ENCODE measurements at regions not wholly inside any gene's neighbourhood (a gene's known extent, or its start where the extent isn't known, plus 50 kb on each side); places are given as distances from the start of the nearest gene placed in this dataset.
"Not testable (repeated sequence)": the region's sequence is repeated elsewhere in the genome, so short reads cannot be mapped to it uniquely, and the experiment has no call there.

GRCh38 chr12:47481041-47481440 lies 224.8 kb downstream of the RPAP3 start:
- DNase-seq (ENCODE audit: low read depth): no peak

- DNase-seq (ENCODE audit: low read depth): no peak
Observed at GRCh38 chr12:47478426-47478825, 227.4 kb downstream of the RPAP3 start.

- DNase-seq (ENCODE audit: low read depth): no peak
Observed at GRCh38 chr12:47473091-47473490, 232.7 kb downstream of the RPAP3 start.

GRCh38 chr12:47470349-47470748 lies 235.5 kb downstream of the RPAP3 start:
- not testable (repeated sequence) for DNase-seq (ENCODE audit: low read depth)

GRCh38 chr12:47463918-47464317 lies 241.9 kb downstream of the RPAP3 start:
- DNase-seq (ENCODE audit: low read depth): not testable (repeated sequence)

- DNase-seq (ENCODE audit: low read depth): no peak
Observed at GRCh38 chr12:47458279-47458678, 247.6 kb downstream of the RPAP3 start.

- no peak for DNase-seq (ENCODE audit: low read depth)
Observed at GRCh38 chr12:47449797-47450196, 256.0 kb downstream of the RPAP3 start.

GRCh38 chr12:47442310-47442709 lies 263.5 kb downstream of the RPAP3 start:
- no peak for DNase-seq (ENCODE audit: low read depth)

- DNase-seq (ENCODE audit: low read depth): no peak
Observed at GRCh38 chr12:47441490-47441889, 264.3 kb downstream of the RPAP3 start.

- DNase-seq (ENCODE audit: low read depth): no peak
Observed at GRCh38 chr12:47438175-47438574, 267.7 kb downstream of the RPAP3 start.

- no peak for DNase-seq (ENCODE audit: low read depth)
Observed at GRCh38 chr12:47437570-47437969, 268.3 kb downstream of the RPAP3 start.

GRCh38 chr12:47433876-47434275 lies 272.0 kb downstream of the RPAP3 start:
- no peak for DNase-seq (ENCODE audit: low read depth)

GRCh38 chr12:47426678-47427309 lies 279.0 kb downstream of the RPAP3 start:
- DNase-seq (ENCODE audit: low read depth): not testable (repeated sequence)

- DNase-seq (ENCODE audit: low read depth): no peak
Observed at GRCh38 chr12:47422611-47423010, 283.2 kb downstream of the RPAP3 start.

- no peak for DNase-seq (ENCODE audit: low read depth)
Observed at GRCh38 chr12:47419497-47419896, 286.3 kb downstream of the RPAP3 start.

GRCh38 chr12:47417955-47418354 lies 287.9 kb downstream of the RPAP3 start:
- no peak for DNase-seq (ENCODE audit: low read depth)

GRCh38 chr12:47417121-47417520 lies 288.7 kb downstream of the RPAP3 start:
- no peak for DNase-seq (ENCODE audit: low read depth)

GRCh38 chr12:47415054-47415453 lies 290.8 kb downstream of the RPAP3 start:
- no peak for DNase-seq (ENCODE audit: low read depth)

GRCh38 chr12:47414511-47414910 lies 291.3 kb downstream of the RPAP3 start:
- no peak for DNase-seq (ENCODE audit: low read depth)

- no peak for DNase-seq (ENCODE audit: low read depth)
Observed at GRCh38 chr12:47413806-47414205, 292.0 kb downstream of the RPAP3 start.

GRCh38 chr12:47412601-47413236 lies 293.1 kb downstream of the RPAP3 start:
- DNase-seq (ENCODE audit: low read depth): no peak

GRCh38 chr12:47411966-47412365 lies 293.9 kb downstream of the RPAP3 start:
- DNase-seq (ENCODE audit: low read depth): no peak

- no peak for DNase-seq (ENCODE audit: low read depth)
Observed at GRCh38 chr12:47410862-47411261, 295.0 kb downstream of the RPAP3 start.

GRCh38 chr12:47410383-47410782 lies 295.4 kb downstream of the RPAP3 start:
- no peak for DNase-seq (ENCODE audit: low read depth)
